ENCODE measurements at regions not wholly inside any gene's neighbourhood (a gene's known extent, or its start where the extent isn't known, plus 50 kb on each side); places are given as distances from the start of the nearest gene placed in this dataset.

DNA sequence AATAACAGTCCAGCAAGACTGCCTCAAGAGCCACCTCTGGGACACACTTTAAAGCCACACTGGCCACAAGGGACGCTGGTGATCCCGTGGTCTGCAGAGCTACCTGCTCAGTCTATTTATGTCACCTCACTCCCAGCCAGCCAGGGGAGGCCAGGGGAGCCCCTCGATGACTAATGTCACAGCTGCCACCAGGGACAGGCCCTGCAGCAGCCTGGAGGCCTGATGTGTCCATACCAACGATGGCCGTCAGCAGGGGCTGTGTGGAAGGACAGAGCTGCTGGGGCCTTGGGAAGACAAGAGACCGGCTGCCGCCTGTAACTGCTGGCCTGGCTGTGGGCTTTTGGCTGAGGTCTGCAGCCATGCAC, 71.0 kb downstream of the SIK1 start:
- no peak for TF ChIP-seq POLR2AphosphoS5 (IDR thresholded peaks at IDR 0.05; ENCODE audit: borderline replicate concordance, low read depth, low read length)
- no peak for TF ChIP-seq EZH2 (IDR thresholded peaks at IDR 0.05)

Measured in SK-N-MC (cell line).